HG03521 (cell line): ENCODE measurements at regions not wholly inside any gene's neighbourhood (a gene's known extent, or its start where the extent isn't known, plus 50 kb on each side); places are given as distances from the start of the nearest gene placed in this dataset.

Source experiments
- ATAC-seq: cut with Tn5 transposase; IDR thresholded peaks from one replicate; pipeline ENCODE4 v1.9.1; 2021; ENCODE audit warnings: mild to moderate bottlenecking, moderate library complexity; ENCODE audit not compliant: unreplicated experiment

DNA sequence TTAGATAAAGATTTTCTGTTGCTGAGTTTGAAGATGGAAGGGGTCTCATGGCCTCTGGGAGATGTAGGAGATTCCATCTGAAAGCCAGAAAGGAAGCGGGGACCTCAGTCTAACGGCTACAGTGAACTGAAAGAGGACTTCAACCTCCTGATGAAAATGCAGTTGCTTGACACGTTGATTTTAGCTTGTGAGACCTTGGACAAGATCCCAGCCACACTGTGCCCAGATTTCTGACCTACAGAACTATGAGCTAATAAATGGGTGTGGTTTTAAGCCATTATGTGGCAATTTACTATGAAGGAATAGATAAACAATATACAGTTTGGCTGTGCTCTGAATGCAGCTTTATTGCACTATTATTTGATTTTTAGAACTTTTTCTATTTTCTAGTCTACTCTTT, 342.3 kb upstream of the SEMA3D start:
- no peak for ATAC-seq

DNA sequence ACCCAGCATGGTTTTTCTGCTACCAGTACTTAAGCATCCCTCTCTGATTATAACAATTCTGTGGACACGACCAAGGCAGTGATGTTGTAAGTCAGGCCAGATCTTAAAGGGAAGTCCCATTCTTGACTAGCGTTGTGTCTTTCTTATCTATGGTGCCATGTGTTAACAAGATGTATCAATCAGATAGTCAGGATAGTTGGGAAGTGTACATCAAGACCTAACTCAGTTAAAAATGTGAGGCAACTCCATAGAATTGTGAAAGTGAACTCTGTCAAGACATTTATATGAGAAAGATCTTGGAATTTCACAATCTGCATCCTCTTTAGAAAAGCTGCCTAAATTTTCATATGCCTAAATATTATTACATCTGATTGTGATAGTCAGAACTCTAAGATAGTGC, 341.7 kb upstream of the SEMA3D start:
- no peak for ATAC-seq

DNA sequence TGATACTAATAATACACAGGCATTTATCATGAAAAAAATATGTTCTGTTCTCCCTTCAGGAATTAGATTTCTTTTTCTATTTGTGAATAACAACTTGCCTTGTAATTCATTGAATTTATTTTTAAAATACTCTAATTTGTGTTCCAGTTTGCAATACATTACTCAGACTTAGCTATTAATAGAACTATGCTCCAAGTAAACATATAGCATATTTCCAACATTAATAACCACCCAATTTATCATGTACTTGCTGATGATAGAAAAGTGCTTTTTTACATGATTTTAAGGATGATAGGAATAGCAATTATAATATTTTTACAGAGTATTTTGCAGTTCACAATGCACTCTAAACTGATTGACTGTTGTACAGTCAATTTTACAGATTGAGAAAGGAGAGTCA, 338.8 kb upstream of the SEMA3D start:
- ATAC-seq: no peak

GRCh38 chr7:85522070-85522469, 335.2 kb upstream of the SEMA3D start:
- no peak for ATAC-seq

DNA sequence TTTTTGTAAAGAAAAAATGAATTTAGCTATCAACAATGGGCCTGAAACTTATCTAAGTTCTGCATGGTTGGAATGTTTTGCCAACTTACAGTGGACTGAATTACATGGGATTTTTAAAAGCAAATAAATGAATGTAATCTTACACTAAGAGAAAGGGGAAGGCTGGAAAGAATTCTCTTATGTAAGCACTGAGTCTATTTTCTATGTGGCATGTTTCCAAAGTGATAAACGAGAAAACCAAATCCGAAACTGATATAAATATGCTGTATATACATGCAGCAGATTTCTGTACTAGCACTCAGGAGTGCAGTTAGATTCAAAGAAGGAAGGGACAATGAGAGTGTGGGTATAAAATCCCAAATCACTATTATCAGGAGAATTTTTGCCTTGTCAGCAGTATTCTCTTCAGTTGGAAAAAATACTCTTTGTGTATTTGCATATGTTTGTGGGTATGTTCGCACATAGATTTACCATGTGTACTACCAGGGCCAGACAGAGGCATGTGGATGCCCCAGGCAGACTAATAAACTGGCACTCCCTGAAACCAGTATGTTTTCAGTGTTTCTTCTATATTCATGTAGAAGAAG, 334.3 kb upstream of the SEMA3D start:
- no peak for ATAC-seq

DNA sequence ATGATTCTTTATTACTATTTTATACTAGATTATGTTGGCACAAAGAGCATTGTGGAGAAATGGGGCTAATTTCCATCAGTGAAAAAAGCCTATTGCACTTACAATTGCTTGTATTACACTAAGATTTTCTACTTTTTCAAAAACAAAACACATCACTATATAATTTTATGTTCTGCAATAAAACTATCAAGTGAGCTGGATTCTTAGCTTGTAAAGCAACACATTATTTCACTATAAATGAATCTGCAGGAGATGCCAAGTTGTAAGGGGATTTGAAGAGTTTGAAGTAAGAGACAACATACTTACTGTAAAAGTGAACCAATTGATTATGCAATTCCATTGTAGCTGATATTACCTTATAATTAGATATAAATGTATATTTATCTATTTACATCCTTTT, 333.3 kb upstream of the SEMA3D start:
- ATAC-seq: no peak

DNA sequence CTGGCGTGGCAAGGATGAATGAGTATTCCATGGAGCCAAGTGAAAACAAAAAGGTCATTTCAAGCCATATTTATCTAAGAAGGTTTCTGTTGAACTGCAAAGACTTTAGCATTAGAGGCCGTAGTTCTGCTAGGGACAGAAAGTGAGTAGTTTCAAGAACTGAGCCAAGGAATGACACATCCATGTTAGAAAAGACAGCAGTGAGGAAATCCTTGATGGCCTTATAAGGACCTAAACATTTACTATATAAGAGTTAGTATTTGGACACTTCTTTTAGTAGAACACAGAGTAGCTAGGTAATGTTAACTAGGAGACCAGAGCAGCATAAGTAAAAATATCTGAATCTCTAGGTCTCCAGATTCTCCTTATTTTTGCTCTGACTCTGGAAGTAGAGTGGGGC, 329.8 kb upstream of the SEMA3D start:
- no peak for ATAC-seq

GRCh38 chr7:85512790-85513189, 325.9 kb upstream of the SEMA3D start:
- ATAC-seq: no peak

DNA sequence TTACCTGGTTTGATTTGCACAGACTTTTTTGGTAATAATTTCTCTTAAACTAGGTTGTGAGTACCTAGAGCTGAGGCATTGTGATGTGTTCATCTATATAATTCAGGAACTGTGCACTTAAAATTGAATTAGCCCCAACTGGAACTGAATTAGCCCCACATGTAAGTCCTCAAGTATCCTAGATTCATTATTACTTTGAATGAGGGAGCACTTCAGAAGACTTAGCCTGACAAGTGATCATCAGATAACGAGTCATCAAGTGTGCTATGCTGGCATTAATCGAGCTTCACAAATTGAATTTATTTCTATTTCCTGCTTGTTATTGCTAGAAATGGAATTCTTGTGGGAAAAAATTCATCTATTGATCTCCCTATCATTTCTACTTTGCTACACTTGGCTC, 323.4 kb upstream of the SEMA3D start:
- no peak for ATAC-seq

DNA sequence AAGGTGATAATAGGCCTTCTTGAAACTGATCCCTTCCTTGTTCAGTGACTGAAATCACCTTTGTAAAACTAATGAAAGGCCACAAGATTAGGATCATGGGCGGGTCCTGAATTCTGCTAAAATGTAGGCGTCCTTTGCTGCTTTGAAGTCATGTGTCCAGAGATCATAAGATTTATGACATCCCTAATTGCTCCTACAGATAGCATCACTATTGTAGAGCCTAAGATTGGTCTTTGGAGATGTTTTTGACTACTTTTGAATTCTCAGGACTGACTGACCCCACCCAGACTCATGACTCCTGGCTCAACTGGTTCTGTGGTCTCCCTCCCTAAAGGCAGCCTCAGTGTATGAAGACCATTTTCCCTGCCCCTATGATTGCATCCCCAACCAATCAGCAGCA, 322.6 kb upstream of the SEMA3D start:
- ATAC-seq: no peak

- ATAC-seq: no peak
Measured at GRCh38 chr7:85508642-85509410, 322.0 kb upstream of the SEMA3D start.

GRCh38 chr7:85498031-85498430, 311.2 kb upstream of the SEMA3D start:
- no peak for ATAC-seq

DNA sequence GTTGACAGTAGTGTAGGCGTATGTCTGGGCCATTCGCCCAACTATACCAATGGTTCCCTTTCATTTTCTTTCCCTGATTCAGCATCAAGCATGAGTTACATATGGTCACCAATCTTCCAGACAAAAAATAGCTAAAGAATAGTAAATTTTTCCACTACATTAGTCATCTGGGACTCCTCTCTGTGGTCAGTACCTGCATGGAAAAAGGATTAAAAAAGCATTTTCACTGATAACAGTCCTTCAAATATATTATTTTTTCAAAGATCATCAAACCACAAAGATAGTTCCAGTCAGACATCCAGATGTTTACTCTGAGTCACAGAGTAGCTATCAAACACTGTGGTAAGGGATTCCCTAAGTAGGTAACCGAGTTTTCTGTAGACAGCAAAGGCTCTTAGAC, 302.6 kb upstream of the SEMA3D start:
- no peak for ATAC-seq

DNA sequence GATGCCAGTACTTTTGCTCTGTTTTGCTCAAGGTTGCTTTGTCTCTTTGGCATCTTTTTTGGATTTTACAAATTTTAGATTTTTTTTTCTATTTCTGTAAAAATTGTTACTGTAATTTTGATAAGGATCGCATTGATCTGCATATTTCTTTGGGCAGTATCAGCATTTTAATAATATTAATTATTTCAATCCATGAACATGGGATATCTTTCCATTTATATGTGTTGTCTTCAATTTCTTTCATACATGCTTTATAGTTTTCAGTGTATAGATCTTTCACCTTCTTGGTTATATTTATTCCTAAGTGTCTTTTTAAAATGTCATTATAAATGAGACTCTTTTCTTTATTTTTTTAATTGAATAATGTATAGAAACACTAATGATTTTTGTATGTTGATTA, 301.6 kb upstream of the SEMA3D start:
- no peak for ATAC-seq

DNA sequence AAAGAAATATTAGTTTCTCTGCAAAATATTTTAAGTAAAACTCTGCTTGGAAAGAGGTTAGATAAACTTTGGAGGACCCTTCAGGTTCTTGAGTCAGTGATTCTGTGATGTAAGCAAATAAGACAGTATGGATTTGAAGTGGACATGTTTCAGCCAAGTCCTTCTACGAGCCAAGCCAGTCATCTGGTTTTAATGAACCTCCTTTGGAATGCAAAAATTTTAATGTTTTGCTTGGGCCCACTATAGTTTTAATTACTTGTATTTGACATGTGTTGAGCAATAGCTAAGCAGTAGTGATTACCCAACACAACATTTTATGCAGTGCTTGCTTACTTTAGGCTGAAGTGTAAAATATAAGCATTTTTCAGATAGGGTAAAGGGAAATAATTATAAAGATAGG, 296.3 kb upstream of the SEMA3D start:
- ATAC-seq: no peak

DNA sequence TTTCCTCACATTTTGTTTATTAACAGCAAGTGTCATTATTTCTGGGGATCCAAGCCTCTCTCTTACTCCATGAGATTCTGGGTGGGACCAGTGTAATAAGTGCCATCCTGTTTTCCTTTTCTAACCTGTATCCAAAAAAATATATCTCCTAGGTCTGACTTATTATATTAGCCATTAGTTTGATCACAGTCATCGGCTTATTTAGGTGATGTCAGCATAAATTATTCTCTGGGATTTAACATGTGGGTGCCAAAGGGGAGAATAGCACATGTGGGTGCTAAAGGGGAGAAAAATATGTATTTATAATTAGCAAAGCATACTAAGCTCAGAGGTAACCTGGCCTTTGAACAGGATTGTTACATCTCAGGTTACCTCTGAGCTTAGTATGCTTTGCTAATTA, 293.8 kb upstream of the SEMA3D start:
- no peak for ATAC-seq

DNA sequence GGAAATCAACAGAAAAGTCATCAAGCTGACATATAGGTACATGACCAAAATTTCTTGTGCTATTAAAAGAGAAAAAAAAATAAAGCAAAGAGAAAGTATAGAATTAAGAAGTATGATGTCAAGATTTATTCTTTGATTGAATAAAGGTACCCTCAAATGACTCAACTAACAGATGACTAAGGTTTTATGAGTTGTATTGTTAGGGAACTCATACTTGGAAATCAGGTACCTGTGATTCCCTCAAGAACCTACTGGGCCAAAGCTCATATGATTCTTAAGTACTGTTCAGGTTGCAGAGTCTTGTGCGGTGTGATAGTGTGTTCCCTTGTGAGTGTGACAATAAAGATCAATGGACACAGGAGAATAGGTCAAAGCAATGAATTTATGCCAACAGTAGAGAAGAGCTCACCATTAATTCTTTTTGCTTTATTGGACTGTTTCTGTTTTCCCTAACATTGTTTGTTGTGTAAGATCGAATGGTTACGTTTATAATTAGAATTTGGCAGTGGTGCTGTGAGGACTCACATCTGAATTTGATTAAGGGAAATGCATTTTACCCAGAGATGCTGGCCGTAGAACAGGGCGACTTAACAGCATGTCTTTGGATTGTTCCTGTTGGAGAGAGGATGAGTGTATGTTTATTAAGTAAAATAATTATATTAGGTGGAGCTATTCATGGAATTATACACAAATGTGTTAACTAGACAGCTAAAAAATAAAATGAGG, 293.2 kb upstream of the SEMA3D start:
- no peak for ATAC-seq

GRCh38 chr7:85478530-85478929, 291.7 kb upstream of the SEMA3D start:
- ATAC-seq: no peak

- ATAC-seq: no peak
Measured at GRCh38 chr7:85475476-85475875, 288.6 kb upstream of the SEMA3D start.

DNA sequence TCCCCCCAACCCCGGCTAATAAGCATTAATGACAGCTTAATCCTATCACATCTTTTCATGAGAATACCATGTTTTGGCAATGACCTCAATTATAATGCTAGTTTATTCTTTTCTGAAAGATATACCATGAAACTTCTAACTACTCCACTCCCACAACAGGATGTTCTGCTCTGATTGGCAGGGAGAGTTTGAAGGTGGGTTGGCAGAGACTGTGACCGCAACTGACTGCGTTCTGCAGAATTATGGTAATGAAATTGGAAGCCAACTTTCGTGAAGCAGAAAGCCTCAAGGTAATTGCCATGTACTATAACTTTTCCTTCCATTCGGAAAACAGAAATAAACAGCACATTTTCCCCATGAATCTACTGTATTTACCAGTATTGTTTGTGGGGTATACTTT, 288.2 kb upstream of the SEMA3D start:
- ATAC-seq: peak; percentile 40

DNA sequence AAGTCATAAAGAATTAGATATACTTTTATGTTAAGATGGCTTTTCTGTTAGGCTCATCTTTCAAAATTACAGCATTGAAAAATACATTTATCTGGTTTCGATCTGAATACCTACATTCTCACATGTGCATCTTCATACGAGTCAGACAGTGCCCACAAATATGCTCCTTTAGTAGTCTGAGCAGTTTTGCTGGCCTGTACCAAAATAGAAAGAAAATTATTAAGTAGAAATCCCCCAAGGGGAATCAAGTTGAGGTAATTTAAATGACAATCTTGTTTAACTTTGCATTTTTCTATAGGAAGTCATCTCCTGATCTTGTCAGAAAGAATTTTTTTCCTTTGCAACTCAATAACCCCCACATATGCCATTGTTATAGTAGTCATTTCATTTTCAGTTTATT, 287.4 kb upstream of the SEMA3D start:
- ATAC-seq: peak; percentile 84

DNA sequence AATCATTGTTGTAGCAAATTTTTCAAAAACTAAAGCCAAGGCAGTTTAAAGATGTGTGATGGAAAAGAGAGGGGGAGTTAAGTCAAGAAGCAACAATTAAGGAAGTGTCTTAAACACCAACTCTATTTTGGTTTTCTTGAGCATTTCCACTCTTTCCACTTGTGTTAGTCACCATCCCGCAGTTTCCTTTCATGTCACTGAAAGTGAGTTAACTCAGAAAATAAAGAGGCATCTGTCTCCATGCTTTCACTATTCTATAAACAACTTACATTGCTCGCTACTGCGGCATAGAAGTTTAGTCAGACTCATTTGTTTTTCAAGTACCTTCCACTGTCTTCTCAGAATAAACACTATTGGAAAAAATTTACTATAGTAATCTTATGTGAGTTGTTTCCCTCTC, 284.9 kb upstream of the SEMA3D start:
- ATAC-seq: no peak
